Neuronal stem cell (in vitro differentiated cells): ENCODE measurements at regions not wholly inside any gene's neighbourhood (a gene's known extent, or its start where the extent isn't known, plus 50 kb on each side); places are given as distances from the start of the nearest gene placed in this dataset.
"Not testable (repeated sequence)": the region's sequence is repeated elsewhere in the genome, so short reads cannot be mapped to it uniquely, and the experiment has no call there.

Experiments
- DNase-seq: peaks from one replicate; pipeline ENCODE4 v3.0.0-alpha.2; 2013; ENCODE audit warnings: low spot score
- H2AFZ ChIP-seq: one replicate; pipeline ENCODE4 v1.6.1; 2013; ENCODE audit warnings: mild to moderate bottlenecking, low read length, inconsistent platforms
- H2AK5ac ChIP-seq: 2 replicates; pipeline ENCODE4 v1.6.1; 2013; ENCODE audit warnings: low read depth, mild to moderate bottlenecking, inconsistent platforms, low read length, moderate library complexity, mixed read lengths
- H2BK120ac ChIP-seq: 2 replicates; pipeline ENCODE4 v1.6.1; 2013; ENCODE audit warnings: low read depth, mild to moderate bottlenecking, inconsistent platforms, low read length, moderate library complexity, mixed read lengths
- H2BK12ac ChIP-seq: one replicate; pipeline ENCODE4 v1.6.1; 2013; ENCODE audit warnings: low read length, inconsistent platforms
- H2BK15ac ChIP-seq: 2 replicates; pipeline ENCODE4 v1.6.1; 2013; ENCODE audit warnings: mild to moderate bottlenecking, low read length, inconsistent platforms, mixed read lengths
- H2BK5ac ChIP-seq: one replicate; pipeline ENCODE4 v1.6.1; 2013; ENCODE audit warnings: inconsistent platforms, mild to moderate bottlenecking, low read length, moderate library complexity
- H3K14ac ChIP-seq: one replicate; pipeline ENCODE4 v1.6.1; 2013; ENCODE audit warnings: low read length, inconsistent platforms
- H3K18ac ChIP-seq: 2 replicates; pipeline ENCODE4 v1.6.1; 2013; ENCODE audit warnings: low read length, inconsistent platforms
- H3K23ac ChIP-seq: 2 replicates; pipeline ENCODE4 v1.6.1; 2013; ENCODE audit warnings: low read depth, mild to moderate bottlenecking, mixed read lengths, low read length, inconsistent platforms; ENCODE audit not compliant: poor library complexity
- H3K27ac ChIP-seq: replicated peaks from 3 replicates; pipeline ENCODE4 v1.5.1; 2013; ENCODE audit warnings: low read length, inconsistent platforms
- H3K27me3 ChIP-seq, 3 experiments: 2 replicates each; pipeline ENCODE4 v1.6.1; 2013; ENCODE audit warnings: low read length in 3 of 3, mild to moderate bottlenecking in 2 of 3, inconsistent platforms in 1 of 3, low read depth in 1 of 3, mixed read lengths in 1 of 3, moderate library complexity in 1 of 3; ENCODE audit not compliant: control insufficient read depth in 3 of 3, insufficient read depth in 3 of 3
- H3K36me3 ChIP-seq, 2 donors: replicated peaks in 1 of 2; 2 replicates each; pipeline ENCODE4 v1.6.1; 2013; ENCODE audit warnings: low read length in 2 of 2; ENCODE audit not compliant: control insufficient read depth in 2 of 2, insufficient read depth in 2 of 2
- H3K4ac ChIP-seq: 2 replicates; pipeline ENCODE4 v1.6.1; 2013; ENCODE audit warnings: inconsistent platforms, mild to moderate bottlenecking, low read length, moderate library complexity
- H3K4me1 ChIP-seq, 2 donors: 1 replicate in 1 of 2; 2 replicates in 1 of 2; pipeline ENCODE4 v1.6.1; 2013; ENCODE audit warnings: low read length in 2 of 2, low read depth in 1 of 2; ENCODE audit not compliant: control insufficient read depth in 2 of 2, insufficient read depth in 1 of 2
- H3K4me2 ChIP-seq: one replicate; pipeline ENCODE4 v1.6.1; 2013; ENCODE audit warnings: mild to moderate bottlenecking, low read length, inconsistent platforms; ENCODE audit not compliant: insufficient read depth, poor library complexity, severe bottlenecking
- H3K4me3 ChIP-seq, 2 donors: 2 replicates each; pipeline ENCODE4 v1.5.1; 2013; ENCODE audit warnings: low read length in 2 of 2, mild to moderate bottlenecking in 2 of 2, inconsistent platforms in 1 of 2, moderate library complexity in 1 of 2
- H3K79me1 ChIP-seq: one replicate; pipeline ENCODE4 v1.6.1; 2013; ENCODE audit warnings: low read depth, mild to moderate bottlenecking, inconsistent platforms, low read length, moderate library complexity
- H3K9ac ChIP-seq: one replicate; pipeline ENCODE4 v1.6.1; 2013; ENCODE audit warnings: mild to moderate bottlenecking, low read depth, low read length, inconsistent platforms; ENCODE audit not compliant: poor library complexity
- H3K9me3 ChIP-seq, 2 donors: replicated peaks in 1 of 2; 2 replicates each; pipeline versions ENCODE3 to v1.6.1; 2013; ENCODE audit warnings: low read length in 2 of 2, mild to moderate bottlenecking in 2 of 2, inconsistent platforms in 1 of 2, low read depth in 1 of 2, mixed read lengths in 1 of 2, moderate library complexity in 1 of 2; ENCODE audit not compliant: control insufficient read depth in 2 of 2, insufficient read depth in 1 of 2
- H4K8ac ChIP-seq: one replicate; pipeline ENCODE4 v1.6.1; 2013; ENCODE audit warnings: low read depth, mild to moderate bottlenecking, inconsistent platforms, low read length, moderate library complexity
- H4K91ac ChIP-seq: one replicate; pipeline ENCODE4 v1.6.1; 2013; ENCODE audit warnings: low read length, low read depth, mild to moderate bottlenecking, inconsistent platforms; ENCODE audit not compliant: poor library complexity
- WGBS, 2 donors: extraction: QIAGEN DNeasy Blood & Tissue Kit; methylation state at CpG; one replicate each; pipeline ENCODE4 v1.1.7; 2013; ENCODE audit warnings: missing lambda C conversion rate in 2 of 2, mixed read lengths in 1 of 2; ENCODE audit not compliant: insufficient read length in 2 of 2, insufficient replicate concordance in 1 of 2; ENCODE audit errors: extremely low coverage in 2 of 2; 5-methylcytosine and 5-hydroxymethylcytosine counted together

GRCh38 chr1:157301477-157302198, 163.4 kb upstream of the ETV3 start:
- Histone ChIP-seq H3K9me3 (no peaks in the 10 kb centered on the region), H3K36me3 (no peaks in the 10 kb centered on the region), H4K8ac (no peak overlapping the region), H3K14ac (no peak overlapping the region), H4K91ac (no peak overlapping the region), H2BK5ac (no peak overlapping the region), H2BK120ac (no peak overlapping the region), H3K4me1 (no peaks in the 10 kb centered on the region), H2BK15ac (no peak overlapping the region), H2AK5ac (no peak overlapping the region), H3K9ac (peak overlapping the region; percentile 6), H3K4me2 (no peak overlapping the region), H2BK12ac (no peak overlapping the region), H3K4me3 (no peak overlapping the region), H3K27ac (no peak overlapping the region), H3K79me1 (no peaks in the 10 kb centered on the region), H2AFZ (no peak overlapping the region), H3K23ac (no peak overlapping the region), H3K4ac (no peak overlapping the region), H3K27me3 (peaks cover 0 to 4% (median 0%) of the 10 kb centered on the region in 3 experiments), H3K18ac (no peak overlapping the region)
- no CpG with 5 or more reads among the region's 2 CpGs for WGBS, 2 donors
- DNase-seq, result no peak

DNA sequence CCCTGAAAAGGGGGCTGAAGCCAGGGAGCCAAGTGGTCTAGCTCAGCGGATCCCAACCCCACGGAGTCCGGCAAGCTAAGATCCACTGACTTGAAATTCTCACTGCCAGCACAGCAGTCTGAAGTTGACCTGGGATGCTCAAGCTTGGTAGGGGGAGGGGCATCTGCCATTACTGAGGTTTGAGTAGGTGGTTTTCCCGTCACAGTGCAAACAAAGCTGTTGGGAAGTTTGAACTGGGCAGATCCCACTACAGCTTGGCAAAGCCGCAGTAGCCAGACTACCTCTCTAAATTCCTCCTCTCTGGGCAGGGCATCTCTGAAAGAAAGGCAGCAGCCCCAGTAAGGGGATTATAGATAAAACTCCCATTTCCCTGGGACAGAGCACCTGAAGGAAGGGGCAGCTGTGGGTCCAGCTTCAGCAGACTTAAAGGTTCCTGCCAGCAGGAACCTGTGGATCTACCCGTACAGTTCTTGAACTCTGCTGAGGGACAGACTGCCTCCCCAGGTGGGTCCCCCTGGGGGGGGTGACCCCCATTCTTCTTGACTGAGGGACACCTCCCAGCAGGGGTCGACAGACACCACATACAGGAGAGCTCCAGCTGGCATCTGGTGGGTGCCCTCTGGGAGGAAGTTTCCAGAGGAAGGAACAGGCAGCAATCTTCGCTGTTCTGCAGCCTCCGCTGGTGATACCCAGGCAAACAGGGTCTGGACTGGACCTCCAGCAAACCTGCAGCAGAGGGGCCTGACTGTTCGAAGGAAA, 156.4 kb upstream of the ETV3 start:
- H2AFZ ChIP-seq, H3K79me1 ChIP-seq, DNase-seq, H2BK5ac ChIP-seq, H3K4me3 ChIP-seq, H2BK15ac ChIP-seq, H3K14ac ChIP-seq, H3K4me2 ChIP-seq, H3K36me3 ChIP-seq, H3K27me3 ChIP-seq, H4K8ac ChIP-seq, H3K9me3 ChIP-seq, H3K23ac ChIP-seq, H3K4me1 ChIP-seq, H3K4ac ChIP-seq, H3K18ac ChIP-seq, H2BK120ac ChIP-seq, H2BK12ac ChIP-seq, H3K9ac ChIP-seq, H4K91ac ChIP-seq, H3K27ac ChIP-seq, H2AK5ac ChIP-seq: not testable (repeated sequence)
- WGBS, 2 donors, result no CpG with 5 or more reads among the region's 10 CpGs

- WGBS, 2 donors, result no CpG with 5 or more reads among the region's 4 CpGs
- Histone ChIP-seq H3K23ac (no peak overlapping the region), H3K36me3 (no peaks in the 10 kb centered on the region), H2BK12ac (no peak overlapping the region), H3K27me3 (peaks cover 0 to 4% (median 0%) of the 10 kb centered on the region in 3 experiments), H2BK5ac (no peak overlapping the region), H3K14ac (no peak overlapping the region), H3K27ac (no peak overlapping the region), H4K91ac (no peak overlapping the region), H3K4me1 (no peaks in the 10 kb centered on the region), H3K18ac (no peak overlapping the region), H3K4me3 (no peak overlapping the region), H4K8ac (no peak overlapping the region), H2AFZ (no peak overlapping the region), H3K9me3 (peaks cover 0 to 1% of the 10 kb centered on the region in 2 donors), H3K4ac (no peak overlapping the region), H3K4me2 (no peak overlapping the region), H2AK5ac (no peak overlapping the region), H3K9ac (no peak overlapping the region), H2BK120ac (no peak overlapping the region), H3K79me1 (no peaks in the 10 kb centered on the region), H2BK15ac (no peak overlapping the region)
- DNase-seq, result no peak
These were observed 154.8 kb upstream of the ETV3 start for GRCh38 chr1:157292809-157293564.

GRCh38 chr1:157292302-157292701, 154.1 kb upstream of the ETV3 start:
- no peak overlapping the region for H2AK5ac ChIP-seq
- H3K4me3 ChIP-seq, result no peak overlapping the region
- H3K79me1 ChIP-seq, result no peaks in the 10 kb centered on the region
- DNase-seq, result no peak
- H3K4ac ChIP-seq, result no peak overlapping the region
- H3K14ac ChIP-seq, result no peak overlapping the region
- H3K36me3 ChIP-seq, result no peaks in the 10 kb centered on the region
- no peak overlapping the region for H2BK5ac ChIP-seq
- peaks cover 0 to 1% of the 10 kb centered on the region in 2 donors for H3K9me3 ChIP-seq
- H2BK15ac ChIP-seq, result no peak overlapping the region
- H3K27ac ChIP-seq, result no peak overlapping the region
- H4K91ac ChIP-seq, result no peak overlapping the region
- H3K9ac ChIP-seq, result no peak overlapping the region
- H3K18ac ChIP-seq, result no peak overlapping the region
- no peak overlapping the region for H2AFZ ChIP-seq
- no peak overlapping the region for H3K23ac ChIP-seq
- no peak overlapping the region for H4K8ac ChIP-seq
- no peak overlapping the region for H3K4me2 ChIP-seq
- H3K27me3 ChIP-seq, result peaks cover 0 to 4% (median 0%) of the 10 kb centered on the region in 3 experiments
- no CpG with 5 or more reads among the region's 6 CpGs for WGBS, 2 donors
- H2BK12ac ChIP-seq, result no peak overlapping the region
- H3K4me1 ChIP-seq, result no peaks in the 10 kb centered on the region
- H2BK120ac ChIP-seq, result no peak overlapping the region
